SU-DHL-6 (cell line): ENCODE measurements at regions not wholly inside any gene's neighbourhood (a gene's known extent, or its start where the extent isn't known, plus 50 kb on each side); places are given as distances from the start of the nearest gene placed in this dataset.

Experiments
- EZH2phosphoT487 ChIP-seq: fragments of 200-600 bp; sonication (generic), shearing (Covaris generic); conservative IDR thresholded peaks from 2 replicates; pipeline ENCODE4 v1.6.1; 2018; ENCODE audit warnings: mild to moderate bottlenecking, antibody characterized with exemption, low read length, moderate library complexity, mixed read lengths
- TF ChIP-seq, protein P1 (sequence below): fragments of 200-600 bp; sonication (generic); IDR thresholded peaks from one replicate; pipeline ENCODE4 v1.5.1; 2017; ENCODE audit warnings: antibody characterized with exemption, mild to moderate bottlenecking, low read length, moderate library complexity; ENCODE audit not compliant: insufficient read depth, poor library complexity, severe bottlenecking

DNA sequence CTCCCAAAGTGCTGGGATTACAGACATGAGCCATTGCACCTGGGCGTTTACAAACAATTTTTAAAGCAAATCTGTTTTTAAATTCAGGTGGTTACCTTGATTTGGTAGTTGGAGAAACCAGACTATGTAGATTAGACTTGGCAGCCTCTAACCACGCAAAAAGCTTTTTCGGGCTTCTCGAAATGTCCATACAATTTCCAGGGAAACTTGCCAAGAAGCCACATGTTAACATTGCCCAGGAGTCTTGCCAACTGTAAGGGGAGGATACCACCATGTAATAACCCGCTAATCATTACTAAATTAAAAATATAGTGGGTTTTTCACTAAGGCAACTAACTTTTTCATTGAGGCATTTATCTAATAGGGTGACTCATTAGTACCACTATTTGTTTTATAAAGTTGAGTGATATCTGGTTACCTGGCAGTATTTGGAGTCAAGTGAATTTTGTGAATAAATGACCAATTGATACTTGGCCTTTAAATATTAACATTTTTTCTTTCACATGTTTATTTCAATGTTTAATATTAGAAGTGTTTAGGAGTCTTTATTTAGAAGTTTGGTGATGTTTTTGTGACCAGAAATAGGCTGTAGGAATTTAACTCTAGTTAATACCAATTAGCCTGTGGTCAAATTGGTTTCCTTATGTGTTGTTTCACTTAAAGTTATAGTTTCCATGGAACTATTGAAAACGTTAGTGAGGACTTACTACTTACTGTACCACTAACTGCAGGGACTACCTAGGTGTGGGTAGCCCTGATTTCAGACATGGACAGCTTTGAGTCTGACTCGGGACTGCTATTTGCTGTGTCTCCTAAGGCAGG is 61.3 kb downstream of the CLDN34 start:
- TF ChIP-seq, protein P1, sequence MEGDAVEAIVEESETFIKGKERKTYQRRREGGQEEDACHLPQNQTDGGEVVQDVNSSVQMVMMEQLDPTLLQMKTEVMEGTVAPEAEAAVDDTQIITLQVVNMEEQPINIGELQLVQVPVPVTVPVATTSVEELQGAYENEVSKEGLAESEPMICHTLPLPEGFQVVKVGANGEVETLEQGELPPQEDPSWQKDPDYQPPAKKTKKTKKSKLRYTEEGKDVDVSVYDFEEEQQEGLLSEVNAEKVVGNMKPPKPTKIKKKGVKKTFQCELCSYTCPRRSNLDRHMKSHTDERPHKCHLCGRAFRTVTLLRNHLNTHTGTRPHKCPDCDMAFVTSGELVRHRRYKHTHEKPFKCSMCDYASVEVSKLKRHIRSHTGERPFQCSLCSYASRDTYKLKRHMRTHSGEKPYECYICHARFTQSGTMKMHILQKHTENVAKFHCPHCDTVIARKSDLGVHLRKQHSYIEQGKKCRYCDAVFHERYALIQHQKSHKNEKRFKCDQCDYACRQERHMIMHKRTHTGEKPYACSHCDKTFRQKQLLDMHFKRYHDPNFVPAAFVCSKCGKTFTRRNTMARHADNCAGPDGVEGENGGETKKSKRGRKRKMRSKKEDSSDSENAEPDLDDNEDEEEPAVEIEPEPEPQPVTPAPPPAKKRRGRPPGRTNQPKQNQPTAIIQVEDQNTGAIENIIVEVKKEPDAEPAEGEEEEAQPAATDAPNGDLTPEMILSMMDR, result no peak
- TF ChIP-seq EZH2phosphoT487, result no peak
